Epithelial cell of prostate (primary cell): ENCODE measurements at regions not wholly inside any gene's neighbourhood (a gene's known extent, or its start where the extent isn't known, plus 50 kb on each side); places are given as distances from the start of the nearest gene placed in this dataset.

Source experiments
- DNase-seq: peaks from one replicate; pipeline ENCODE4 v3.0.0-alpha.2; 2011; ENCODE audit warnings: low read depth, low spot score
- H3K27ac ChIP-seq: fragments of 450-650 bp; 2 replicates; pipeline ENCODE4 v1.5.1; 2017; ENCODE audit warnings: mild to moderate bottlenecking

- H3K27ac ChIP-seq: no peak overlapping the region
Observed at GRCh38 chr16:17705847-17706246, 235.1 kb upstream of the XYLT1 start.

GRCh38 chr16:17696616-17697015 is 225.9 kb upstream of the XYLT1 start:
- H3K27ac ChIP-seq: no peak overlapping the region
- no peak for DNase-seq

More at GRCh38 chr16:17705847-17706246, 235.1 kb upstream of the XYLT1 start:
- no peak for DNase-seq

GRCh38 chr16:17692484-17692883 is 221.7 kb upstream of the XYLT1 start:
- no peak for DNase-seq
- no peak overlapping the region for H3K27ac ChIP-seq

- DNase-seq: no peak
- no peak overlapping the region for H3K27ac ChIP-seq
Observed at GRCh38 chr16:17691899-17692176, 221.1 kb upstream of the XYLT1 start.

GRCh38 chr16:17691106-17691898 is 220.5 kb upstream of the XYLT1 start:
- DNase-seq: no peak
- no peak overlapping the region for H3K27ac ChIP-seq

- no peak for DNase-seq
- no peak overlapping the region for H3K27ac ChIP-seq
Observed at GRCh38 chr16:17685447-17685846, 214.7 kb upstream of the XYLT1 start.

- no peak for DNase-seq
Observed at GRCh38 chr16:17683281-17683680, 212.5 kb upstream of the XYLT1 start.

GRCh38 chr16:17676171-17676570 is 205.4 kb upstream of the XYLT1 start:
- no peak overlapping the region for H3K27ac ChIP-seq
- no peak for DNase-seq

More at GRCh38 chr16:17683281-17683680, 212.5 kb upstream of the XYLT1 start:
- no peak overlapping the region for H3K27ac ChIP-seq

- no peak for DNase-seq
- no peak overlapping the region for H3K27ac ChIP-seq
Observed at GRCh38 chr16:17668386-17668785, 197.6 kb upstream of the XYLT1 start.

- no peak for DNase-seq
- no peak overlapping the region for H3K27ac ChIP-seq
Observed at GRCh38 chr16:17666293-17666692, 195.5 kb upstream of the XYLT1 start.

GRCh38 chr16:17658881-17659280 is 188.1 kb upstream of the XYLT1 start:
- DNase-seq: no peak
- no peak overlapping the region for H3K27ac ChIP-seq

- no peak overlapping the region for H3K27ac ChIP-seq
- DNase-seq: no peak
Observed at GRCh38 chr16:17657045-17657444, 186.3 kb upstream of the XYLT1 start.

GRCh38 chr16:17654571-17654970 is 183.8 kb upstream of the XYLT1 start:
- no peak overlapping the region for H3K27ac ChIP-seq
- no peak for DNase-seq

- no peak for DNase-seq
- no peak overlapping the region for H3K27ac ChIP-seq
Observed at GRCh38 chr16:17654142-17654541, 183.4 kb upstream of the XYLT1 start.

GRCh38 chr16:17647879-17648872 is 177.4 kb upstream of the XYLT1 start:
- DNase-seq: no peak
- H3K27ac ChIP-seq: no peak overlapping the region

- H3K27ac ChIP-seq: no peak overlapping the region
- no peak for DNase-seq
Observed at GRCh38 chr16:17643935-17644334, 173.2 kb upstream of the XYLT1 start.

- no peak overlapping the region for H3K27ac ChIP-seq
Observed at GRCh38 chr16:17641990-17642389, 171.2 kb upstream of the XYLT1 start.

GRCh38 chr16:17638134-17638533 is 167.4 kb upstream of the XYLT1 start:
- no peak for DNase-seq

More at GRCh38 chr16:17641990-17642389, 171.2 kb upstream of the XYLT1 start:
- DNase-seq: no peak

GRCh38 chr16:17635183-17635582 is 164.4 kb upstream of the XYLT1 start:
- no peak overlapping the region for H3K27ac ChIP-seq
- no peak for DNase-seq

More at GRCh38 chr16:17638134-17638533, 167.4 kb upstream of the XYLT1 start:
- H3K27ac ChIP-seq: no peak overlapping the region

GRCh38 chr16:17633181-17633951 is 162.6 kb upstream of the XYLT1 start:
- DNase-seq: peak; percentile 85
- peak overlapping the region; percentile 72 for H3K27ac ChIP-seq
